Testis (tissue), 2 donors: ENCODE measurements at regions not wholly inside any gene's neighbourhood (a gene's known extent, or its start where the extent isn't known, plus 50 kb on each side); places are given as distances from the start of the nearest gene placed in this dataset.
"Not testable (repeated sequence)": the region's sequence is repeated elsewhere in the genome, so short reads cannot be mapped to it uniquely, and the experiment has no call there.

Experiments used
- CTCF ChIP-seq, 3 experiments: fragments of 450-650 bp in 2 of 3; fragments of 200-600 bp in 1 of 3; sonication (generic) in 1 of 3; IDR thresholded peaks; one replicate each; pipeline ENCODE4 v1.5.1; 2016 to 2019; ENCODE audit warnings: antibody characterized with exemption in 3 of 3, mild to moderate bottlenecking in 2 of 3, moderate library complexity in 1 of 3
- POLR2A ChIP-seq: fragments of 450-650 bp; IDR thresholded peaks from one replicate; pipeline ENCODE4 v1.6.1; 2017; ENCODE audit warnings: antibody characterized with exemption, mild to moderate bottlenecking, moderate library complexity

- TF ChIP-seq CTCF (IDR thresholded peaks at IDR 0.05); POLR2A: not testable (repeated sequence)
Observed at GRCh38 chr16:46392930-46393722, 228.1 kb downstream of the SHCBP1 start.
